ENCODE measurements at regions not wholly inside any gene's neighbourhood (a gene's known extent, or its start where the extent isn't known, plus 50 kb on each side); places are given as distances from the start of the nearest gene placed in this dataset.

DNA sequence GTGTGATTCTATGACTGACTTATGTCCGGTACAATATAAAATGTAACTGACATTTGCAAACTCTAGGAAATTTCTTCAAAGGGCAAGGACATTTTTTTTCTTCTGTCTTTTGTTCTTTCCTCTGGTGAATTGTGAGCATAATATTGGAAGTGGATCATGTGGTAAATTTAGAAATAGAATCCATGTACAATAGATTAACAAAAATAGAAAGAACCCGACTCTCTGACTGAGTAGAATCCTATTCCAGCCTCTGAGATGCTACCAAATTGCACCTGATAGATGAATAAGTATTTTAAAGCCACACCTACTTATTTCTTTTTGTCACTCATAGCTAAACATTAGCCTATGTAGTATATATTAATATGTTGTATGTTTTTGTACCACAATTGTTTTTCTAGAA lies 860.3 kb downstream of the LUZP2 start:
- ChIA-PET CTCF (no interaction called here), POLR2A (no interaction called here), RAD21 (ENCODE audit: low non-redundant PET in 1 of 2, low total read pairs in 2 of 2, uncharacterized antibody in 2 of 2, unreplicated experiment in 2 of 2) (no interaction called here)
- Histone ChIP-seq H3K4me1 (ENCODE audit: control insufficient read depth in 1 of 2, insufficient read depth in 2 of 2, low read length in 2 of 2) (no peaks in the 10 kb centered on the region), H3K4me2 (ENCODE audit: low read length) (no peak overlapping the region), H3K9me2 (ENCODE audit: insufficient read depth) (no peaks in the 10 kb centered on the region), H4K20me1 (ENCODE audit: insufficient read depth) (no peaks in the 10 kb centered on the region), H3K36me3 (ENCODE audit: control insufficient read depth in 1 of 2, insufficient read depth in 2 of 2, low read length in 2 of 2) (no peaks in the 10 kb centered on the region), H2AFZ (ENCODE audit: low read depth, low read length, poor library complexity, severe bottlenecking) (no peak overlapping the region), H3K4me3 (replicated peaks in 1 of 2; ENCODE audit: low read depth in 1 of 2, low read length in 2 of 2) (no peak overlapping the region), H3K79me2 (ENCODE audit: insufficient read depth, low read length) (no peaks in the 10 kb centered on the region), H3K9me3 (ENCODE audit: control insufficient read depth in 1 of 2, insufficient read depth in 1 of 2, low read depth in 1 of 2, low read length in 2 of 2) (peaks cover 8 to 17% of the 10 kb centered on the region in 2 experiments; a peak in 1 of 4 replicates), H3K9ac (ENCODE audit: low read length) (no peak overlapping the region), H3K27ac (ENCODE audit: low read depth, low read length) (no peak overlapping the region), H3K27me3 (ENCODE audit: insufficient read depth, low read length) (no peaks in the 10 kb centered on the region)
- TF ChIP-seq EGR1 (IDR thresholded peaks at IDR 0.05; ENCODE audit: low read depth) (no peak), SP1 (IDR thresholded peaks at IDR 0.05; ENCODE audit: low read depth) (no peak), EZH2 (IDR thresholded peaks at IDR 0.05) (no peak), SIN3A (IDR thresholded peaks at IDR 0.05; ENCODE audit: low read depth) (no peak), REST (IDR thresholded peaks at IDR 0.05; ENCODE audit: low read depth) (no peak), CEBPB (IDR thresholded peaks at IDR 0.05; ENCODE audit: low read depth) (no peak), POLR2AphosphoS5 (IDR thresholded peaks at IDR 0.05; ENCODE audit: low read depth, low read length) (no peak), YY1 (IDR thresholded peaks at IDR 0.05; ENCODE audit: extremely low read depth, insufficient replicate concordance, low read depth, low read length) (no peak), ZFX (IDR thresholded peaks at IDR 0.05) (no peak), ATF3 (IDR thresholded peaks at IDR 0.05) (no peak), JUND (IDR thresholded peaks at IDR 0.05) (no peak), TCF7L2 (IDR thresholded peaks at IDR 0.05; ENCODE audit: borderline replicate concordance, extremely low read depth, insufficient read depth, insufficient read length) (no peak)
- TF ChIP-seq, protein P1, sequence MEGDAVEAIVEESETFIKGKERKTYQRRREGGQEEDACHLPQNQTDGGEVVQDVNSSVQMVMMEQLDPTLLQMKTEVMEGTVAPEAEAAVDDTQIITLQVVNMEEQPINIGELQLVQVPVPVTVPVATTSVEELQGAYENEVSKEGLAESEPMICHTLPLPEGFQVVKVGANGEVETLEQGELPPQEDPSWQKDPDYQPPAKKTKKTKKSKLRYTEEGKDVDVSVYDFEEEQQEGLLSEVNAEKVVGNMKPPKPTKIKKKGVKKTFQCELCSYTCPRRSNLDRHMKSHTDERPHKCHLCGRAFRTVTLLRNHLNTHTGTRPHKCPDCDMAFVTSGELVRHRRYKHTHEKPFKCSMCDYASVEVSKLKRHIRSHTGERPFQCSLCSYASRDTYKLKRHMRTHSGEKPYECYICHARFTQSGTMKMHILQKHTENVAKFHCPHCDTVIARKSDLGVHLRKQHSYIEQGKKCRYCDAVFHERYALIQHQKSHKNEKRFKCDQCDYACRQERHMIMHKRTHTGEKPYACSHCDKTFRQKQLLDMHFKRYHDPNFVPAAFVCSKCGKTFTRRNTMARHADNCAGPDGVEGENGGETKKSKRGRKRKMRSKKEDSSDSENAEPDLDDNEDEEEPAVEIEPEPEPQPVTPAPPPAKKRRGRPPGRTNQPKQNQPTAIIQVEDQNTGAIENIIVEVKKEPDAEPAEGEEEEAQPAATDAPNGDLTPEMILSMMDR (IDR thresholded peaks at IDR 0.05 in 2 of 3, conservative IDR thresholded peaks at IDR 0.05 in 1 of 3; ENCODE audit: borderline replicate concordance in 1 of 3, insufficient read depth in 1 of 3, low read depth in 2 of 3, low read length in 2 of 3) = no peak
- no peak for ATAC-seq
- intact Hi-C loops (cut with micrococcal nuclease) = no loop called here
- no TSS peak for BruUV-seq (replicated peaks)
- no peak for DNase-seq (ENCODE audit: low read depth, low spot score)

All from HCT116 (cell line).